ENCODE measurements at regions not wholly inside any gene's neighbourhood (a gene's known extent, or its start where the extent isn't known, plus 50 kb on each side); places are given as distances from the start of the nearest gene placed in this dataset.

GRCh38 chr2:219918254-219918653 lies 290.8 kb downstream of the SLC4A3 start (continued):
- TF ChIP-seq, protein P1, sequence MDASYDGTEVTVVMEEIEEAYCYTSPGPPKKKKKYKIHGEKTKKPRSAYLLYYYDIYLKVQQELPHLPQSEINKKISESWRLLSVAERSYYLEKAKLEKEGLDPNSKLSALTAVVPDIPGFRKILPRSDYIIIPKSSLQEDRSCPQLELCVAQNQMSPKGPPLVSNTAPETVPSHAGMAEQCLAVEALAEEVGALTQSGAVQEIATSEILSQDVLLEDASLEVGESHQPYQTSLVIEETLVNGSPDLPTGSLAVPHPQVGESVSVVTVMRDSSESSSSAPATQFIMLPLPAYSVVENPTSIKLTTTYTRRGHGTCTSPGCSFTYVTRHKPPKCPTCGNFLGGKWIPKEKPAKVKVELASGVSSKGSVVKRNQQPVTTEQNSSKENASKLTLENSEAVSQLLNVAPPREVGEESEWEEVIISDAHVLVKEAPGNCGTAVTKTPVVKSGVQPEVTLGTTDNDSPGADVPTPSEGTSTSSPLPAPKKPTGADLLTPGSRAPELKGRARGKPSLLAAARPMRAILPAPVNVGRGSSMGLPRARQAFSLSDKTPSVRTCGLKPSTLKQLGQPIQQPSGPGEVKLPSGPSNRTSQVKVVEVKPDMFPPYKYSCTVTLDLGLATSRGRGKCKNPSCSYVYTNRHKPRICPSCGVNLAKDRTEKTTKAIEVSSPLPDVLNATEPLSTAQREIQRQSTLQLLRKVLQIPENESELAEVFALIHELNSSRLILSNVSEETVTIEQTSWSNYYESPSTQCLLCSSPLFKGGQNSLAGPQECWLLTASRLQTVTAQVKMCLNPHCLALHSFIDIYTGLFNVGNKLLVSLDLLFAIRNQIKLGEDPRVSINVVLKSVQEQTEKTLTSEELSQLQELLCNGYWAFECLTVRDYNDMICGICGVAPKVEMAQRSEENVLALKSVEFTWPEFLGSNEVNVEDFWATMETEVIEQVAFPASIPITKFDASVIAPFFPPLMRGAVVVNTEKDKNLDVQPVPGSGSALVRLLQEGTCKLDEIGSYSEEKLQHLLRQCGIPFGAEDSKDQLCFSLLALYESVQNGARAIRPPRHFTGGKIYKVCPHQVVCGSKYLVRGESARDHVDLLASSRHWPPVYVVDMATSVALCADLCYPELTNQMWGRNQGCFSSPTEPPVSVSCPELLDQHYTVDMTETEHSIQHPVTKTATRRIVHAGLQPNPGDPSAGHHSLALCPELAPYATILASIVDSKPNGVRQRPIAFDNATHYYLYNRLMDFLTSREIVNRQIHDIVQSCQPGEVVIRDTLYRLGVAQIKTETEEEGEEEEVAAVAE (CRISPR knock-in tag; IDR thresholded peaks at IDR 0.05; ENCODE audit: borderline replicate concordance) = no peak
- TF ChIP-seq ZFP36L2 (CRISPR knock-in tag; IDR thresholded peaks at IDR 0.05) (no peak), ZNF3 (CRISPR knock-in tag; IDR thresholded peaks at IDR 0.05) (no peak), SMAD1 (CRISPR knock-in tag; IDR thresholded peaks at IDR 0.05; ENCODE audit: borderline replicate concordance, low read depth) (no peak), IRF2 (CRISPR knock-in tag; IDR thresholded peaks at IDR 0.05) (no peak), YEATS4 (CRISPR knock-in tag; IDR thresholded peaks at IDR 0.05; ENCODE audit: borderline replicate concordance) (no peak), STAG1 (CRISPR knock-in tag; IDR thresholded peaks at IDR 0.05) (no peak), SP2 (CRISPR knock-in tag; IDR thresholded peaks at IDR 0.05) (no peak)
- TF ChIP-seq, protein P2, sequence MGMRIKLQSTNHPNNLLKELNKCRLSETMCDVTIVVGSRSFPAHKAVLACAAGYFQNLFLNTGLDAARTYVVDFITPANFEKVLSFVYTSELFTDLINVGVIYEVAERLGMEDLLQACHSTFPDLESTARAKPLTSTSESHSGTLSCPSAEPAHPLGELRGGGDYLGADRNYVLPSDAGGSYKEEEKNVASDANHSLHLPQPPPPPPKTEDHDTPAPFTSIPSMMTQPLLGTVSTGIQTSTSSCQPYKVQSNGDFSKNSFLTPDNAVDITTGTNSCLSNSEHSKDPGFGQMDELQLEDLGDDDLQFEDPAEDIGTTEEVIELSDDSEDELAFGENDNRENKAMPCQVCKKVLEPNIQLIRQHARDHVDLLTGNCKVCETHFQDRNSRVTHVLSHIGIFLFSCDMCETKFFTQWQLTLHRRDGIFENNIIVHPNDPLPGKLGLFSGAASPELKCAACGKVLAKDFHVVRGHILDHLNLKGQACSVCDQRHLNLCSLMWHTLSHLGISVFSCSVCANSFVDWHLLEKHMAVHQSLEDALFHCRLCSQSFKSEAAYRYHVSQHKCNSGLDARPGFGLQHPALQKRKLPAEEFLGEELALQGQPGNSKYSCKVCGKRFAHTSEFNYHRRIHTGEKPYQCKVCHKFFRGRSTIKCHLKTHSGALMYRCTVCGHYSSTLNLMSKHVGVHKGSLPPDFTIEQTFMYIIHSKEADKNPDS (CRISPR knock-in tag; IDR thresholded peaks at IDR 0.05) = no peak
